Astrocyte (in vitro differentiated cells and primary cell): ENCODE measurements at regions not wholly inside any gene's neighbourhood (a gene's known extent, or its start where the extent isn't known, plus 50 kb on each side); places are given as distances from the start of the nearest gene placed in this dataset.

ENCODE experiments used
- DNase-seq: peaks from one replicate; pipeline ENCODE4 v3.0.0-alpha.2; 2010; ENCODE audit warnings: low read depth
- FAIRE-seq: peaks from 2 replicates; lab custom pipeline; 2011; peaks lifted over from hg19 to GRCh38; lab: Jason Lieb, UNC
- H2AFZ ChIP-seq: 2 replicates; pipeline ENCODE4 v1.6.0; 2012; ENCODE audit warnings: low read depth, low read length, inconsistent platforms
- H3K27ac ChIP-seq: 2 replicates; pipeline ENCODE4 v1.5.1; 2011; ENCODE audit warnings: low read depth, low read length, inconsistent platforms
- H3K27me3 ChIP-seq: 2 replicates; pipeline ENCODE4 v1.6.0; 2011; ENCODE audit warnings: low read length, inconsistent platforms; ENCODE audit not compliant: insufficient read depth
- H3K36me3 ChIP-seq: 2 replicates; pipeline ENCODE4 v1.5.1; 2011; ENCODE audit warnings: low read length, inconsistent platforms; ENCODE audit not compliant: insufficient read depth
- H3K4me1 ChIP-seq: 2 replicates; pipeline ENCODE4 v1.5.1; 2011; ENCODE audit warnings: low read length, inconsistent platforms; ENCODE audit not compliant: insufficient read depth
- H3K4me2 ChIP-seq: 2 replicates; pipeline ENCODE4 v1.6.0; 2012; ENCODE audit warnings: low read length, inconsistent platforms
- H3K4me3 ChIP-seq: 2 replicates; pipeline ENCODE4 v1.5.1; 2011; ENCODE audit warnings: low read depth, mild to moderate bottlenecking, low read length, inconsistent platforms; ENCODE audit not compliant: insufficient read depth
- H3K79me2 ChIP-seq: 2 replicates; pipeline ENCODE4 v1.6.0; 2012; ENCODE audit warnings: mild to moderate bottlenecking, low read length, inconsistent platforms; ENCODE audit not compliant: insufficient read depth
- H3K9ac ChIP-seq: 2 replicates; pipeline ENCODE4 v1.6.0; 2012; ENCODE audit warnings: mild to moderate bottlenecking, low read length, inconsistent platforms
- H3K9me3 ChIP-seq: 2 replicates; pipeline ENCODE4 v1.5.1; 2012; ENCODE audit warnings: low read depth, mild to moderate bottlenecking, low read length, inconsistent platforms; ENCODE audit not compliant: insufficient read depth
- H4K20me1 ChIP-seq: 2 replicates; pipeline ENCODE4 v1.6.0; 2012; ENCODE audit warnings: low read length, inconsistent platforms; ENCODE audit not compliant: insufficient read depth
- H3K27ac Mint-ChIP-seq: one replicate; pipeline ENCODE4 v1.8.0; 2021; ENCODE audit warnings: mild to moderate bottlenecking, mixed read lengths; ENCODE audit not compliant: unreplicated experiment
- H3K27me3 Mint-ChIP-seq: one replicate; pipeline ENCODE4 v1.8.0; 2021; ENCODE audit warnings: low read depth, mixed read lengths; ENCODE audit not compliant: unreplicated experiment
- H3K36me3 Mint-ChIP-seq: one replicate; pipeline ENCODE4 v1.8.0; 2021; ENCODE audit warnings: low read depth, mixed read lengths; ENCODE audit not compliant: unreplicated experiment
- H3K4me1 Mint-ChIP-seq: one replicate; pipeline ENCODE4 v1.8.0; 2021; ENCODE audit warnings: low read depth, mixed read lengths; ENCODE audit not compliant: unreplicated experiment
- H3K4me3 Mint-ChIP-seq: one replicate; pipeline ENCODE4 v1.8.0; 2021; ENCODE audit warnings: mild to moderate bottlenecking, moderate library complexity, mixed read lengths; ENCODE audit not compliant: unreplicated experiment
- H3K9me3 Mint-ChIP-seq: one replicate; pipeline ENCODE4 v1.8.0; 2021; ENCODE audit warnings: mild to moderate bottlenecking, mixed read lengths; ENCODE audit not compliant: unreplicated experiment
- EZH2 ChIP-seq: IDR thresholded peaks from 2 replicates; pipeline ENCODE4 v1.6.1; 2012; ENCODE audit warnings: mild to moderate bottlenecking, low read length, inconsistent platforms; ENCODE audit not compliant: insufficient read depth
- TF ChIP-seq, protein P1 (sequence below): IDR thresholded peaks from 2 replicates; pipeline ENCODE4 v1.5.1; 2011; ENCODE audit warnings: low read depth, mild to moderate bottlenecking, inconsistent platforms, low read length, moderate library complexity; ENCODE audit not compliant: insufficient read depth

DNA sequence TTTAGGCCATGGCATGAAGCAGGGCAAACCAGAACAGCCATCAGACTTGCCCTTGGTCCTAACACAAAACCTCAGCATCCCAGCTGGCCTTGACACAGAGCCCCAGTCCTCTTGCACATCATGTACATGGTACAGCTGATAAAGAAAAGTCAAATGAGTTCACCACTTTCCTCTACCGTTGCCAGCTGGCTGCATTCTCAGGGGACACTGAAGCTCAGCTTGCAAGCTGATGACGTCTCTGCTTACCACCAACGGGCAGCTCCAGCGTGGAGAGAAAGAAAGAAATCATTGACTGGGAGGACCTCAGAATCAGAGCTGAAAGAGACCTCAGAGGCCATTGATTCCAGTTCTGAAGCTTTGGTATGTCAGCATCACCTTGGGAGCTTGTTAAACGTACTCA lies 80.7 kb upstream of the CES5A start:
- Mint-ChIP-seq H3K27ac (no peak overlapping the region), H3K36me3 (no peaks in the 10 kb centered on the region), H3K9me3 (peaks cover 10% of the 10 kb centered on the region), H3K27me3 (peaks cover 9% of the 10 kb centered on the region), H3K4me1 (peaks cover 2% of the 10 kb centered on the region), H3K4me3 (no peak overlapping the region)
- Histone ChIP-seq H3K9ac (no peak overlapping the region), H3K79me2 (no peaks in the 10 kb centered on the region), H3K4me1 (no peaks in the 10 kb centered on the region), H3K36me3 (no peaks in the 10 kb centered on the region), H3K27ac (no peak overlapping the region), H4K20me1 (no peaks in the 10 kb centered on the region), H2AFZ (no peak overlapping the region), H3K4me3 (no peak overlapping the region), H3K9me3 (no peaks in the 10 kb centered on the region), H3K27me3 (no peaks in the 10 kb centered on the region), H3K4me2 (no peak overlapping the region)
- FAIRE-seq (no peak), DNase-seq (no peak)
- TF ChIP-seq EZH2, result no peak
- TF ChIP-seq, protein P1, sequence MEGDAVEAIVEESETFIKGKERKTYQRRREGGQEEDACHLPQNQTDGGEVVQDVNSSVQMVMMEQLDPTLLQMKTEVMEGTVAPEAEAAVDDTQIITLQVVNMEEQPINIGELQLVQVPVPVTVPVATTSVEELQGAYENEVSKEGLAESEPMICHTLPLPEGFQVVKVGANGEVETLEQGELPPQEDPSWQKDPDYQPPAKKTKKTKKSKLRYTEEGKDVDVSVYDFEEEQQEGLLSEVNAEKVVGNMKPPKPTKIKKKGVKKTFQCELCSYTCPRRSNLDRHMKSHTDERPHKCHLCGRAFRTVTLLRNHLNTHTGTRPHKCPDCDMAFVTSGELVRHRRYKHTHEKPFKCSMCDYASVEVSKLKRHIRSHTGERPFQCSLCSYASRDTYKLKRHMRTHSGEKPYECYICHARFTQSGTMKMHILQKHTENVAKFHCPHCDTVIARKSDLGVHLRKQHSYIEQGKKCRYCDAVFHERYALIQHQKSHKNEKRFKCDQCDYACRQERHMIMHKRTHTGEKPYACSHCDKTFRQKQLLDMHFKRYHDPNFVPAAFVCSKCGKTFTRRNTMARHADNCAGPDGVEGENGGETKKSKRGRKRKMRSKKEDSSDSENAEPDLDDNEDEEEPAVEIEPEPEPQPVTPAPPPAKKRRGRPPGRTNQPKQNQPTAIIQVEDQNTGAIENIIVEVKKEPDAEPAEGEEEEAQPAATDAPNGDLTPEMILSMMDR, result no peak

DNA sequence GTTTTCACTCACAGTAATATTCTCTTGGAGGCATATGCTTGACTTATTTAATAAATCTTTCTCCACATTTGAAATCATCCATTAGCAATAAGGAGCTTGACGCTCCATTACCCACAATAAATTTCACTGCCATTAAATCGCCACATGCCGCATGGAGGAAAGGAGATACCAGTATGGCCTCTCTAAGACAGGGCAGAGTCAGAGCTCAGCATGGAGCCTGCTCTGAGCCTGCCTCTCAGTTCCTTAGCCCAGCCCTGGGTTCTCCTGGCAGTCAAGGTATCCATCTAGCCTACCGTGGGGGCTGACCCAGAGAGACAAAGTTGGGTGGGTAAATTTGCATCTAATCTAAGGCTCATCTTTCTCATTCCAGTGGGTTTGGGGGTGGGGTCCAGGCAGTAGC lies 80.3 kb upstream of the CES5A start:
- no peaks in the 10 kb centered on the region for H3K36me3 Mint-ChIP-seq
- H3K4me3 Mint-ChIP-seq, result no peak overlapping the region
- H3K4me1 ChIP-seq, result no peaks in the 10 kb centered on the region
- no peak overlapping the region for H2AFZ ChIP-seq
- no peaks in the 10 kb centered on the region for H3K27me3 ChIP-seq
- FAIRE-seq (no peak), DNase-seq (no peak)
- peaks cover 2% of the 10 kb centered on the region for H3K4me1 Mint-ChIP-seq
- H3K27ac ChIP-seq, result no peak overlapping the region
- TF ChIP-seq EZH2, result no peak
- TF ChIP-seq, protein P1, result no peak
- H3K4me2 ChIP-seq, result no peak overlapping the region
- peaks cover 11% of the 10 kb centered on the region for H3K9me3 Mint-ChIP-seq
- H3K4me3 ChIP-seq, result no peak overlapping the region
- no peak overlapping the region for H3K27ac Mint-ChIP-seq
- H3K9me3 ChIP-seq, result no peaks in the 10 kb centered on the region
- no peaks in the 10 kb centered on the region for H3K36me3 ChIP-seq
- H3K9ac ChIP-seq, result no peak overlapping the region
- no peaks in the 10 kb centered on the region for H3K79me2 ChIP-seq
- H3K27me3 Mint-ChIP-seq, result peaks cover 9% of the 10 kb centered on the region
- H4K20me1 ChIP-seq, result no peaks in the 10 kb centered on the region

DNA sequence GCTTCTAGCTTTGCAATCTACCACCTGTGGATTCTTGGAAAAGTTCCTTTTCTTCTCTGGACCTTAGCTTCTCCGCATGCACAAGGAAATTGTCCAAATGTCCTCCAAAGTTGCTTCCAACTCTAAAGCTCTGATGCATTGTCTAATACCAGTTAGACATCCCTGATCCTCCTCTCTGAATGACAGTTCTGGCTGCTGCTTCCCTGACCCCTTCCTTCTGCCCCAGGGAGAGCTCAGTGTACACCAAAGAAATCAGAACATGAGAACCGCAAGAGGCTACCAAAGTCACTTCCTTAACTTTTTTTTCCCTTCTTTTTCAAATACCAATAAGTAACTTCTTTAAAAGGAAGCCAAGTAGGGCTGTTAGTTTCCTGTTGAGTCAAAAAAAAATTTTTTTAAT lies 79.7 kb upstream of the CES5A start:
- no peaks in the 10 kb centered on the region for H3K27me3 ChIP-seq
- DNase-seq, result no peak
- no peak overlapping the region for H3K27ac ChIP-seq
- no peak overlapping the region for H3K4me3 ChIP-seq
- no peak for FAIRE-seq
- H3K4me1 Mint-ChIP-seq, result peaks cover 4% of the 10 kb centered on the region
- no peaks in the 10 kb centered on the region for H3K36me3 Mint-ChIP-seq
- no peak overlapping the region for H3K4me3 Mint-ChIP-seq
- no peak overlapping the region for H3K27ac Mint-ChIP-seq
- H4K20me1 ChIP-seq, result no peaks in the 10 kb centered on the region
- H2AFZ ChIP-seq, result no peak overlapping the region
- H3K9me3 ChIP-seq, result no peaks in the 10 kb centered on the region
- H3K4me2 ChIP-seq, result no peak overlapping the region
- H3K9me3 Mint-ChIP-seq, result peaks cover 9% of the 10 kb centered on the region
- no peak overlapping the region for H3K9ac ChIP-seq
- no peaks in the 10 kb centered on the region for H3K79me2 ChIP-seq
- H3K36me3 ChIP-seq, result no peaks in the 10 kb centered on the region
- TF ChIP-seq, protein P1, result no peak
- no peak for TF ChIP-seq EZH2
- no peaks in the 10 kb centered on the region for H3K4me1 ChIP-seq
- peaks cover 9% of the 10 kb centered on the region for H3K27me3 Mint-ChIP-seq
